GM19463 (cell line): ENCODE measurements at regions not wholly inside any gene's neighbourhood (a gene's known extent, or its start where the extent isn't known, plus 50 kb on each side); places are given as distances from the start of the nearest gene placed in this dataset.
A peak's percentile ranks its signal among the peaks of the same experiment; 100 is the strongest.
"Not testable (repeated sequence)": the region's sequence is repeated elsewhere in the genome, so short reads cannot be mapped to it uniquely, and the experiment has no call there.

Source experiments
- ATAC-seq: cut with Tn5 transposase; IDR thresholded peaks from one replicate; pipeline ENCODE4 v1.9.1; 2021; ENCODE audit warnings: mild to moderate bottlenecking, moderate library complexity; ENCODE audit not compliant: unreplicated experiment

GRCh38 chr2:221775096-221775495, 203.0 kb upstream of the EPHA4 start:
- no peak for ATAC-seq

DNA sequence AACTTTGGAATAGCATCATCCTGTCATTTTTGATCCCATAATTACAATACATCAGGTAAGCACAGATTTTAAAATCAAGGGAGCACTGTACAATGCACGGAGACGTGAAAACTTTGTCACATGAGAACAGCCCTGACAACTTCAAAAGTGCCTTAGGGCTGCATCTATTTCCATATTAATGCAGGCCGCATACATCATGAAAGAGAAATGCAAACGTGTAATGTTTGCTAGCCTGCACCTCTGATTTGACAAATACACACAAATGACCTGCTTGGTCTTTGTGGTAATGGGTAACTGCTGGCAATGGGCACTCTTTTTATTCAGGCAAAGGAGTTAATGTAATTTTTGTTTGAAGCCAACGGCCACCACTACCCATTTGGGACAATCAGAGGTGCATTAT, 202.0 kb upstream of the EPHA4 start:
- ATAC-seq = no peak

DNA sequence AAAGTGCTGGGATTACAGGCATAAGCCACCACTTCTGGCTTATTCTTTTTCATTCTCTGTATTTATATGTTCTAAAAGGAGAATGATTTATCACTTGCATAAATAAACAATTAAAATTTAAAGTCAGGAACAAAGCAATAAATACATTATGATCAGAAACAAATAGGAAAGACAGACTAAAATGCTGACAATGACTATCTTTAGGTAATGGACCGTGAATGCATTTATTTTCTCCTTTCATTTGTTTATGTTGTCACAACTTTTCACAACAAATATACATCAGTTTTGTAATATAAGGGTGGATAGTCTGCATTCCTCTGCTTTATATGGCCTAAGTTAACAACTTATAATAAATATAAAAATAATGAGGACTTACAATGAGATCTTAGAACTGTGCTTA, 199.2 kb upstream of the EPHA4 start:
- no peak for ATAC-seq

DNA sequence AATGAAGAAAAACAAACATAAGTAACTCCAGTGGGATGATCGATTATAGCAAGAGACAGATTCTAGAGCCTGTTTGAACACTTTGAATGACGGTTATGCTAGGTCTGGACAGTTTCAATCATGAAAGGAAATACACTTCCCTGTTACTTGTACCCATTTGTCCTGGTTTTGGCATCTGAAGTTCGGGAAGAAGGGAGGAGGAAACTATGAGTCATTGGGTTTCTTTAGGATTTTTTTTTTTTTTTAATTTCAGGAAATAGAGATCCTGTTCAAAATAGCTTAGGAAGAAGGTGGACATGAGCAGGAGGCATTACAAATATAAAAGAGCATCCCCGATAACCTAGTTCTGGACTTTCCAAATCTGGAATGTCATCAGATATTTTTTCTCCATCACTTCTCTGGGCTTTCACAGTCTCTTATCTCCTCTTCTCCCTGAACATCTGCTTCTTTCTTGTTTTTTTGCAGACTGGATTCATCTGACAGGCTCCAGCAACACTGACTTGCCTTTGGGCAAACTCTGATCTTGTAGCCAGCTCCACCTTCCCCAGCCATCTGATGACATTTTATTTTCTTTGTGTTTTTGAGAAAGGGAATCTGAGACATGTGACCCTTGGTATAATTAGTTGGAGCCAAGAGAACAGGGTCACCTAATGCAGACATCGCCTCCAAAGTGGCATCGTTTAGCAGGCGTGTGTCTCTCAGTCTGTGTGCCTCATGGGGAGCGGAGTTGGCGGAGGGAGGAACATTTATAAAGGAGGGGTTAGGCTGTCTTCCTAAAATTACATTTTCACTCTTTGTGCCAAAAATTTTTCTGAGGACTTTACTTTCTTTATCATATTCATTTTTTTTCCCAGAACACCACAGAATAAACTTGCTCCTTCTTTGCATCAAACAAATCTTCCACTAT, 195.3 kb upstream of the EPHA4 start:
- ATAC-seq = no peak

DNA sequence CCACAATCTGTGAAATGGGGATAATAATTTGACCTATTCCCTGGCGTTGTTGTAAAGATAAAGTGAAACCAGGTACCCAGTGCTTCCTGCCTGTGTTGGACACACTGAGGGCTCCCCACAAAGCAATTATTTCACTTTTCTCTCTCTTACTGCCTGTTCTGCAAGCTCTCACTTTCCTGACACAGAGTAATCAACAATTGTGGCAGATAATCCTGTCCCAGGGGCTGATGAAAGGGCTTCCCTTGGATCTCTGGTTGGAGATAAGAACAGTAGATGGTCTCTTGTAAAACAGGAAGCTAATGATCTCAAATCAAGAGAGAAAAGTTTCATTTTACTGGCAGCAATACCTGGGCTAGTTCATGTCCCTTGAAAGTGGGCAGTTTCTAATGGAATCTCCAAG, 190.4 kb upstream of the EPHA4 start:
- ATAC-seq = no peak

DNA sequence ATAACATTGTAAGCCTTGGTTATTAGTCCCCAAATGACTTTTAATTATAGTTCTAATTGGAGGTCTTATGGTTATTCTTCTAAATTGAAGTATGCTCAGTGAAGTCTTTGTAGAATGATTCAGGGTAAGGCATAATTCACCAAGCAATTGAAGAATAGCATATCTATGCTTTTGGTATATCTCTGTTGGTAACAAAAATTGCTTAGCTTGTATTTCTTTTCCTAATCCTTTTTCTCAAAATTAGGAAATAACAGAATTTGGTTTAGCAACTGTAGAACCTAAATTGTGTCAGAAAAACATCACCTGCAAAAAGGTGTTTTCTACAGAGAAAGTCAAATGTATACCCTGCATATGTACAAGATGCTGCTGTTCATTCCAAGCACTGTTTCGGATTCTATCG, 189.2 kb upstream of the EPHA4 start:
- no peak for ATAC-seq

DNA sequence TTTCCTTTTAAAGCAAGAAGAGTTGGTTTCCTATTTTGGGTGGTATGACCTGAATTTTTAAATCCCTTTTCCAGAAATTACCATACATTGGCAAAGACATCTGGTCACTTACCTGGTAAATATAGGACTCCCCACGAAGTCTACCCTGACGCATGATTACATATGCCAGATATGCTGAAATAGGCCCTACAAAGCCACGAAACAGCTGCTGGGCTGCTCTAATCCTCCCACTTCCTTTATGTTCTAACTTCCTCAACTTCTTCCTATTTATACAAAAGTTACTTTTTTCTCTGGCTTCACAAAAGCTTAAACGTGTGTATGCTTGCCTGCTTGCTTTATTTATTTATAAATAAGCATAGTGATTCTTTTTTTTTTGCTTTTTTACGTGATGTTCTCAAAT, 186.0 kb upstream of the EPHA4 start:
- ATAC-seq = no peak

- ATAC-seq = no peak
Observed at GRCh38 chr2:221753401-221753800, 181.3 kb upstream of the EPHA4 start.

DNA sequence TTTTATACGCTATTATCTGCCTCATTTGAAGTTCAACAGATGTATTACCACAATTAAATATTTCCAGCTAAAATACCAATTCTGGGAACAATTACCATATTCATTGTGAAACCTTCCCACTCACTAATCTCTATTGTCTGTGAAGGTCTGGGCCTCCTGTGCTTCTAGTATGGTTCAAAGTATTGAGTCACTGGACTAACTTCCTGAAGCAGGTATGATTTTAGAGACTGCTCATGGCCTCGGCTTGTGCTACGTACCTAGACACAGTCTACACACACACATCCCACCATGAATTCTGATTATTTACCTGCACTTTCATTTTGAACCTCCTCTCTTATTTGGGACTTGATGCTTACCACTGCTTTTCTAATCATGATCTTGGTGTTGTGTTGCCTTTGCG, 180.7 kb upstream of the EPHA4 start:
- no peak for ATAC-seq

DNA sequence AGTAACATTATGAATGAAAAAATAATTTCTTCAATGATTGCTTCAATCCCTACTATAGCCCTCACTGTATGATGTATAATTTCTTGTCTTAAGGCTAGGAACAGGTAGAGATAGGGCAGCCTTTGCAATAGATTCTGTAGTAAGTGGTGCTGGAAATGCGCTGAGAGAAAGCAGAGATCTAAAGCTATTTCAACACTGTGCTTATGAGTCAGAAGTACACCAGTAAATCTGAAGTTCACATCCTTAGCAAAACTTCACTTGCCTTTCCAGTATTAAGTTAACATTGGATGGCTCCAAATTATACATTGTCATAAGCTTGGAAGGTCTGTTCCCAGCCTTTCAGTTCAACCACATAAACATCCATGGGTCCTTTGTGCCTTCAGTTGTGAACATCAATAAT, 178.2 kb upstream of the EPHA4 start:
- no peak for ATAC-seq

DNA sequence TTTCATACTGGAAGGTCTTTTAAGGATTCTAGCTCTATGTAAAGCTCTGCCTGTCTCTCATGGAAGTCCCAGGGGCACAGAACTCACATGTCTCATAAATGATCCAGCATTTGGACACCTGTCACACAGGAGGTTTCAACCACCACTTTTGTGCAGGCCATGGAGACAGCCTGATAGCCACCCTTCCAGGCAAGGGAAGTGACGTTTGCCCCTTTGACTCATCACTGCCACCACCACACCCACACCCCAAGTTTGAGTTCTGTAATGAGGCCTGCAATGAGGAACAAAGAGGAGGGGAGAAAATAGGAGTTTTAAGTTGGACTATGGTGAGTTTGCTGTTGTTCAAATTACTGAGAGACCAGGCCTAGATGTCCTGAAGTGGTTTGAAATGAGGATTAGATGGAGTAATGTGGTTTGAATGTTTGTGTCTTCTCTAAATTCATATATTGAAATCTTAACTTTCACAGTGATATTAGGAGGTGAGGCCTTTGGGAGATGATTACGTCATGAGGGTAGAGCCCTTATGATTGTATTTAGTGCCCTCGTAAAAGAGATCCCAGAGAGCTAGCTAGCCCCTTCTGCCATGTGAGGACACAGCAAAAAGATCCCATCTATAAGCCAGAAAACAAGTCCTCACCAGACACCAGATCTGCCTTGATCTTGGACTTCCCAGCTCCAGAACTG, 175.3 kb upstream of the EPHA4 start:
- ATAC-seq = peak; percentile 95

DNA sequence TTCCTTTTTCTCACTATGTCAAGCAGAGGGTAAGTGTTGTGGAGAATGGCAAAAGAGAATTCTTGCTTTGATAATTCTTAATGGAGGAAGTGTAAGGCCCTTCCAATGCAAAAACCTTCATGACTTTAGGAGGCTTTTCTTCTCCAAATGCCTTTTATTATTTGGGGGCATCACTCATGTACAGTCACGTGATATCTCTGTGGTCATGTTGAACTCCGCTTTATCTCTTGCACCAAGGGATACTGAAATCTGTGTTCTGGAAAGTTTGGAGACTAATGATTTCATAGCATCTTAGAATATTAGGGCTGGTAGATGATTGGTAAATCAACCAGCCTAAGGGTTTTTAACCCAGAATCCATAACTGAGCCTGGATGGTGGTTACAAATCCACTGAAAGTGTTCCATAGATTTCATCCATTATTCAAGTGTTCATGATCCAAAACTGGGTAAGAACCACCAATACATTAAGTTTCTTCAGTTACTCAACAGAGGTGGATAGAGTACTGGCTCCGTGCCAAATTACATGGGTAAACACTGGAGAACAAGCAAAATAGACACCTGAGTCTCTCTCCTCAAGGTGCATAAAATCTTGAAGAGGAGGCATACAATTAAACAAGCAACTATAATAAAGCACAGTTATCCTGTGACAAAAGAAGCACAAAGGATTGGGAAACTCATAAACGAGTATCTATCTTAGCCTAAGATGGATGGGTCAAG, 169.6 kb upstream of the EPHA4 start:
- no peak for ATAC-seq

- peak; percentile 94 for ATAC-seq
Observed at GRCh38 chr2:221731432-221732145, 159.5 kb upstream of the EPHA4 start.

GRCh38 chr2:221726894-221727513, 154.9 kb upstream of the EPHA4 start:
- no peak for ATAC-seq

GRCh38 chr2:221724631-221725203, 152.6 kb upstream of the EPHA4 start:
- no peak for ATAC-seq

GRCh38 chr2:221724117-221724516, 152.0 kb upstream of the EPHA4 start:
- ATAC-seq = not testable (repeated sequence)

DNA sequence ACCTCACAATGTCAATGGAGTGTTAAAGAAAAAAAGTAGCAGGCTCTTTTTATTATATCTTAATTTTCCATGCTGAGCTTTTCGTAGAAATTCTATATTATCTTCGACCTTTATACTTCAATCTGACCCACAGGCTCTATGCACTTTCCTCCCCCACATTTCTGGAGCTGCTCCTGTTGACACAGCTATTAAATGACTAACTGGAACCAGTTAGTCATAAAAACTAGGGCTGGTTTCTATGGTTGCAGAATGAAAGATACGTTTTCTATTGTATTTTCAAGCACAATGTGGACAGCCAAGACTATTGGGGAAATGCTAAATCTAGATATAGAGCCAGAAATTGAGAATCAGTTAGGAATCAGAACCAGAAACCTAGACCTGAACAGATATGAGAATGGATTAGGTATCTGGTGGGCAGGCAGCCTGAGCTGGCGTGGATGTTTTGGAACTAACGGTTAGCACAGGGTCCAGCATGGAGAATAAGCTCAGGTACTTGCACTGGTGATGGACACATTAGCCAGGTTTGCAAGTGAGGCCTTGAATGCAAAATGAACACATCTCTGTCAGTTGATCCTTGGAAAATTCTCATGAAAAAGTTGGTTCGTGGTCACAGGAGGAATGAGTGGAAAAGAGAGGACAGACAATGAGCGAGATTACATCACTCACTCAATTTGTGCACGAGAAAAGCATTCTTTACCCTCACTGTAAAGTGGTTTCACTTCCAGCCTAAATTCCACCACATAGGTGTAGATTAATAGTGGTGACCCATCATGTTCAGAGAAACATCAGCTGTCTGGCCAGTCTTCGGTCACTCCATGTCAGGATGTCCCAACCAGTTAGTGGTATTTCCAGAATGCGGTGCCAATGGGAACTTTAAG, 144.6 kb upstream of the EPHA4 start:
- no peak for ATAC-seq

DNA sequence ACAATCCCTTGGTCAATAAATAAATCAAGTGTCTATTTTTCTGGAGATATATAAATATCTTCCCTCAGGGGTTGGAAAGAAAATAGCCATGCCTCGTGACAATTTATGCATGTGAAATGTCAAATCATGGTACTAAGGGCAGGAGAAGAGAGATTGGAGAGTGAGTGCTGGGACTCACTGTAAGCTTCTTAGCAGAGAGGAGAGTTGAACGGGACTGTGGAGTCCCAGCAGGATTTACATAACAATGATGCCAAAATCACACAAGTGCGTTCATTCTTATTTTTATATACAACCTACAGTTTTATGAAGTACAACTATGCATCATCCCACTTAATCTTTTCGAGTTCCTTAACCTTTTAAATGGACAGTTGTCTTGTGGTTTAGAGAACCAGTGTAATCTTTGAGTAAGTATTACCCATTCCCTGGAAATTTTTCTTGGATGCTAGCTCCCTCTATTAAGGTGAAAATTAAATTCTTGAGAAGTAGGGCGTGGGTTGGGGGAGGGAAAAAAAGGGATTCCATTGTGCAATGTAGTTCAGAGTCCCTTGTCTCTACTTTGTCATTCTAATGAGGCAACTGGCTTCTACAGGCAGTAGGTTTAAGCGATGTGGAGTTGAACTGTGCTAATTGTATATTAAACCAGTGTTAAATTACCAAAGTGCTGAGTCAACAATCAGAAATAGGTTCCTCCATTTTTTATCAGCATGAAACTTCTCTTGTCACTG, 143.6 kb upstream of the EPHA4 start:
- no peak for ATAC-seq

GRCh38 chr2:221710744-221711143, 138.6 kb upstream of the EPHA4 start:
- no peak for ATAC-seq
